GM21360 (cell line): ENCODE measurements at regions not wholly inside any gene's neighbourhood (a gene's known extent, or its start where the extent isn't known, plus 50 kb on each side); places are given as distances from the start of the nearest gene placed in this dataset.

ENCODE experiments used
- ATAC-seq: cut with Tn5 transposase; IDR thresholded peaks from one replicate; pipeline ENCODE4 v1.9.1; 2021; ENCODE audit warnings: mild to moderate bottlenecking, moderate library complexity; ENCODE audit not compliant: unreplicated experiment

DNA sequence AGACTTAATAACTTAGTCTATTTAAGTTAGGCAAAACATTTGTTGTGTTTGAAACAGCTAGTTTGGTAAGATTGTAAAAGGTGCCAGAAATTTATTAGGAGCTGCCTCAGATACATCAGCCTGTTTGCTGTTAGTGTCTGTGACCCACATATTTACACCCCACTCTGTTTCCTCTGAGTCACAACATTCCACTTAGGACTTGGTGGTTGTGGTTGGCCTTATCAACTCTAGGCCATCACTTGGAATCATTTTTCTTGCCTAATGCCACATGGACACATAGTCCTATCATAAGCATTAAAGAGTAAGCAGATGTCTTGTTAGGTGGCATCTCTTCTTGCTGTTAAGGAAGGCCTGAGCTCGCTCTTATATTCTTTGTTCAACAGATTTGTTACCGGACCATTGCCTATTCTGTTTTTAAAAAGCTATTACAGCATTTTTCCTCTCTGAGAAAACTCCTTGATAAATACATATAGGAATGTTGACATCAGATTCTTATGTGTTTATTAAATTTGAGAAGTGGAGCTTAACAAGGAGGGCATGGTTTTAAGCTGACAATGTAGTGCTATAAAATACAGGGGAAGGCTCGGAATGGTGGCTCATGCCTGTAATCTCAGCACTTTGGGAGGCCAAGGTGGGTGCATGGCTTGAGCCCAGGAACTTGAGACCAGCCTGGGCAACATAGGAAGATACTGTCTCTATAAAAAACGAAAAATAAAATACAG, 51.2 kb upstream of the PGRMC2 start:
- no peak for ATAC-seq

DNA sequence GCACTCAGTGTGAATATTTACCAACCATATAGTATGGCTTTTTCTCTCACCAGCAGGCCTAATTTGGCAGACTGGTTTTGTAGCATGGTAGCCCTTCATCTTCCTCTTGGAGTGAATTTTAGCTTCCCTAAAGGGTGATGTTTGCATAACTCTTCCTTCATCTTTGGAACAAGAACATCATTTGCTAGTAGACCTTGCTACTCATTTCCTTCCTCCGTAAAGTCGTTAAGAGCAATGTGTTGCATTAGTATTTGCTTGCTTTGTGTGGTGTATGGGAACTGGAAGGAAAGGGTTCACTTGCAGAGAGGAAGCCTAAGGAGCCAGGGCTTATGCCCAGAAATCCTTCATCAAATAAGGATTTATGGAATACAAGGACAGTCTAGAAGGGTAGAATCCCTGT, 50.2 kb upstream of the PGRMC2 start:
- ATAC-seq = no peak
